GM19023 (cell line): ENCODE measurements at regions not wholly inside any gene's neighbourhood (a gene's known extent, or its start where the extent isn't known, plus 50 kb on each side); places are given as distances from the start of the nearest gene placed in this dataset.

ENCODE experiments used
- ATAC-seq: cut with Tn5 transposase; IDR thresholded peaks from one replicate; pipeline ENCODE4 v1.9.1; 2021; ENCODE audit warnings: mild to moderate bottlenecking, moderate library complexity; ENCODE audit not compliant: unreplicated experiment

- no peak for ATAC-seq
These were observed 143.7 kb downstream of the SCP2D1 start for GRCh38 chr20:18957328-18957727.

GRCh38 chr20:18971121-18971520 lies 157.5 kb downstream of the SCP2D1 start:
- ATAC-seq, result no peak

- no peak for ATAC-seq
These were observed 158.0 kb downstream of the SCP2D1 start for GRCh38 chr20:18971574-18971973.

- no peak for ATAC-seq
These were observed 158.8 kb downstream of the SCP2D1 start for GRCh38 chr20:18972251-18972876.

- ATAC-seq, result no peak
These were observed 160.1 kb downstream of the SCP2D1 start for GRCh38 chr20:18973529-18974173.

GRCh38 chr20:18974660-18975059 lies 161.1 kb downstream of the SCP2D1 start:
- ATAC-seq, result no peak

GRCh38 chr20:18977441-18977840 lies 163.9 kb downstream of the SCP2D1 start:
- ATAC-seq, result no peak

- ATAC-seq, result no peak
These were observed 164.7 kb downstream of the SCP2D1 start for GRCh38 chr20:18978311-18978710.

GRCh38 chr20:18979132-18979531 lies 165.5 kb downstream of the SCP2D1 start:
- no peak for ATAC-seq

- ATAC-seq, result no peak
These were observed 168.5 kb downstream of the SCP2D1 start for GRCh38 chr20:18981962-18982539.

GRCh38 chr20:18983796-18984195 lies 170.2 kb downstream of the SCP2D1 start:
- no peak for ATAC-seq

- ATAC-seq, result no peak
These were observed 170.9 kb downstream of the SCP2D1 start for GRCh38 chr20:18984238-18985200.

- ATAC-seq, result no peak
These were observed 172.0 kb downstream of the SCP2D1 start for GRCh38 chr20:18985551-18985950.

- ATAC-seq, result no peak
These were observed 172.7 kb downstream of the SCP2D1 start for GRCh38 chr20:18986146-18986830.

GRCh38 chr20:18986895-18987580 lies 173.5 kb downstream of the SCP2D1 start:
- no peak for ATAC-seq

GRCh38 chr20:18987781-18988360 lies 174.3 kb downstream of the SCP2D1 start:
- ATAC-seq, result no peak

GRCh38 chr20:18988701-18989100 lies 175.1 kb downstream of the SCP2D1 start:
- no peak for ATAC-seq

GRCh38 chr20:18989736-18990474 lies 176.3 kb downstream of the SCP2D1 start:
- ATAC-seq, result no peak

- no peak for ATAC-seq
These were observed 177.4 kb downstream of the SCP2D1 start for GRCh38 chr20:18991012-18991411.
